NT2/D1 (cell line): ENCODE measurements at regions not wholly inside any gene's neighbourhood (a gene's known extent, or its start where the extent isn't known, plus 50 kb on each side); places are given as distances from the start of the nearest gene placed in this dataset.

Experiments
- YY1 ChIP-seq: IDR thresholded peaks from 2 replicates; pipeline ENCODE4 v1.6.1; 2011; ENCODE audit not compliant: insufficient read length, insufficient read depth
- ZNF274 ChIP-seq: IDR thresholded peaks from 2 replicates; pipeline ENCODE4 v1.6.1; 2011; ENCODE audit warnings: mild to moderate bottlenecking, low read depth, low read length

- TF ChIP-seq ZNF274 (no peak), YY1 (no peak)
Observed at GRCh38 chr1:118243269-118243668, 58.2 kb upstream of the SPAG17 start.
